Posterior vena cava (tissue), 2 donors: ENCODE measurements at regions not wholly inside any gene's neighbourhood (a gene's known extent, or its start where the extent isn't known, plus 50 kb on each side); places are given as distances from the start of the nearest gene placed in this dataset.
"Not testable (repeated sequence)": the region's sequence is repeated elsewhere in the genome, so short reads cannot be mapped to it uniquely, and the experiment has no call there.

Experiments used
- DNase-seq: peaks from one replicate; pipeline ENCODE4 v3.0.0-alpha.2; 2020; ENCODE audit warnings: low spot score
- intact Hi-C, 2 donors: fragments of 100-400 bp; cut with DNase I; formaldehyde crosslinking; loops; one replicate each; pipeline versions ENCODE4 v1.14.1 to v1.14.2; 2022 to 2023
- donor health status: DM: yes; HTN: yes; CAD: no.
- donor health status: DM: yes; HTN: yes; CAD: no.

DNA sequence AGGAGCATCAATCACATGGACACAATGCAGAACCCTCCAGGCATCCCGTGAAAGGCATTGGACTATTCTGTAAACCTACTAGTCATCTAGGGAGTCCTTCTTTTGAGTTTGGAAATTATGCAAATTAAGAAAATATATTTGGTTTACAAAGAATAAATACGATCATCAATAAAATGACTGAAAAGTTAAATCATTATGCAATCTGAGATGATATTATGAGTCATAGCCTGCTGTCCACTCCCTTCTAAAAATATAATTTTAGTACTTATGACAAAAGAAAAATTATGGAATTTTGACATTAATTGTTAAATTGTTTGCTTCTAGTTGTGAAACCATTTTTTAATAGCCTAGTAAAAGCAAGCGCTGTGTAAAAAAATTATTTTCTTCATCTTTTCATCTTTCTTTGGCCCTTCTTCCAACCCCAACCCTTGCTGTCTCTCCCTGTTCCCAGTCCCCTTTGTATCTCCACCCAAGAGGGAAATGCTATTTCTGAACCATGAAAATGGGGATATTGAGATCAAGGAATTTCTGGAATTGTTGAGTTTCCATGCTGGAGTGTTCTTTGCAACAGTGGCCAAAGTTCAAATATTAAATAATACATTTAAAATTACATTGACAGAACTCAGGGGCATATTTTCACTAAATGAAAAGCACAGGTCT is 599.8 kb downstream of the COL12A1 start:
- intact Hi-C loops, result no loop called here
- no peak for DNase-seq

DNA sequence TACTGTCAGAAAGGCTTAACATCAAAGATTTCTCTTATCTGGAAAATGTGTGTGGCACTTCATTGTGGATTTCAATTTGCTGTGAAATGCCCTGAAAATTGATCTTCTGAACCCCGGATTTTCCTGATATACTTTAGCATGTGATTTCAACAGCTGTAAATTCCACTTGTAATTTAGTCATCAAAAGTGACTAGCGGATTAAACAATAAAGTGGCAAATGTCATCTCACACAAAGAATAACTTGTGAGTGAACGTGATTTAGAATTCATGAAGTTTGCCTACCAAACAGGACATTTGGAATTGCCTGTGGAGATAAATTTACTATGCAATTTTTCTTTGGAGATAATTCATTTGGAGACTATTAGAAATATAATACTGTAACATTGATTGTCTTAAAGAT is 601.6 kb downstream of the COL12A1 start:
- no peak for DNase-seq
- intact Hi-C loops, result no loop called here

- intact Hi-C loops, result no loop called here
- no peak for DNase-seq
Observed at GRCh38 chr6:74603322-74604076, 602.4 kb downstream of the COL12A1 start.

- no peak for DNase-seq
- intact Hi-C loops, result no loop called here
Observed at GRCh38 chr6:74602206-74602605, 603.6 kb downstream of the COL12A1 start.

- intact Hi-C loops, result no loop called here
- no peak for DNase-seq
Observed at GRCh38 chr6:74598462-74599393, 607.1 kb downstream of the COL12A1 start.

DNA sequence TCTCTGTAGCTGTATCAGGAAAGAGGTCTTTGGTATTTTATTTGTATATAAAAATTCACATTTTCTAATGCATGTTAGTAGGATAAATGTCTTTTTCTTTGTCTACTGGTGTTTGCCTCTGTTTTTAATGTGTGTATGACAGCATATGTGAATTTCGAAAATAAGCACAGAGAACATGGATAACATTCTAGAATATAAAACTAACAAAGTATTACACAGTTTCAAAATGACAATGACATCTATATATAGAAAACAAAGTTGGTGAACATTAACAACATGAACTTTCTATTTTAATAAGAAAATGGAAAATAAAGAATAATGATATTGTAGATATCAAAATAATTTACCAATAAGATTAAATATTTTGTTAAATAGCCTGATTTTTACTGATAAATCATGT is 608.0 kb downstream of the COL12A1 start:
- intact Hi-C loops, result no loop called here
- no peak for DNase-seq

GRCh38 chr6:74597266-74597665 is 608.6 kb downstream of the COL12A1 start:
- intact Hi-C loops, result no loop called here
- no peak for DNase-seq

DNA sequence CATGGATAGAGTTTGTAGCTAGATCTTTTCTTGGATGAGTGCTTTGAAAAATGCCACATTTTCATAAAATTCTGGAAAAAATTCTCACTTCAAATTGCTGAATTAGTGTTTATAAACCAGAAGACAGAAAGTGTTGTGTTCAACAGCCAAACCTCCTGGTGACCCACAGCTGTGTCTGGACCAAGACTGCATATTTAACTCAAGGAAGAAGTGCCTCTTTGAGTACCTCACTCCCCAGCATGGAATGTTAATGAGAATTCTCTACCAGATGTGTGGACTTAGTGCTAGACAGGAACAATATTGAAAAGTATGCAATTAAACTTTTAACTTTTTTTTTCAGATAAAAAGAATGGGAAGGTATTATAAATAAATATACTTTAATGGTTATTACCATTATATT is 609.3 kb downstream of the COL12A1 start:
- DNase-seq, result no peak
- intact Hi-C loops, result no loop called here

DNA sequence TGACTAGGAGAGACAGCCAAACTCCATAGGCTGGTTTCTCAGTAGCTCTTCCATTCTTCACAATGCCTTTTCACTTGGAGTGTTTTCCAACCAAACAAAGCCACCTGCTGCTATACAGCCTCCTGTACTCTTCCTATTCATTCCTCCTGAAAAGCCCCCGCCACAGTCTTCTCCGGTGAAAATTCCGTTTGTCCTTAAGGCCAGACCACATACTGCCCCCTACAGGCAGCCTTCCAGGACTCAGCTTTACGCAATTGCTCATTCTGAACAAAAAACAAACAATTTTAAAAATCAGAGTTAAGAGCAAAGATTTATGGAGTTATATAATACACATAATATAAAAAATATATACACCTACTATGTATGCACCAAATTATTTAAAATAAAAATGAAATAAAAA is 611.5 kb downstream of the COL12A1 start:
- DNase-seq, intact Hi-C loops: not testable (repeated sequence)

- DNase-seq, result no peak
- intact Hi-C loops, result no loop called here
Observed at GRCh38 chr6:74588094-74588832, 617.6 kb downstream of the COL12A1 start.

DNA sequence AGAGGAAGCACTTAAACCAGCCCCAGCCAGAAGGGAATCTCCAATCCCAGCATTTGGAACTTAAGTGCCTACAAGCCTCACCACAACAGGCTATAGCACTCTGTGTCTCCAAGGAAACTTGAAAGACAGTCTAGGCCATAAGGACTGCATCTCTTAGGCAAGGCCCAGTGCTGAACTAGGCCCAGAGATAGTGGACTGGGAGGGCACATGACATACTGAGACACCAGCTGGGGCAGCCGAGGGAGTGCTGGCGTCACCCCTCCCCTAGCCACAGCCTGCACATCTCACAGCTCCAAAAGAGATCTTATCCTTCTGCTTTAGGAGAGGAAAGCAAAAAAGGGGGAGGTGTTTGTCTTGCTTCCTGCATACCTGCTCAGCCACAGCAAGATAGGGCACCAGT is 618.5 kb downstream of the COL12A1 start:
- no peak for DNase-seq
- intact Hi-C loops, result no loop called here

DNA sequence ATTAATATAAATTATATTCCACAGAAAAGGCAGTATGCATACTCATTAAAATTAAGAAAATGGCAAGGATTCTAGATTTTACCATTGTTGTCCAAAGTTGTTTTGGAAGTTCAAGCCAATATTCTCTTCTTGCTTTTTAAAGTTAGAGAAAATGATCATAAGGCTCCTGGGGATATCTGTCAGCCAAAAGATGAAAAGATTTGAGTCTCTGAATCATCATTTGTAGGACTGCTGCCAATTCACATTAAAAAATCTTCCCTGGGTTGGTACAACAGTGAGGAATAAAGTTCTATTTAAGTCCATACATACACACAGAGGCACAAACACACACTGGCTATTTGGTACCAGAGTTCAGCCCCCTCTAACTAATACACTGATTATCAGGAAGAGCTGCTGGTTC is 620.1 kb downstream of the COL12A1 start:
- intact Hi-C loops, result no loop called here
- DNase-seq, result no peak

DNA sequence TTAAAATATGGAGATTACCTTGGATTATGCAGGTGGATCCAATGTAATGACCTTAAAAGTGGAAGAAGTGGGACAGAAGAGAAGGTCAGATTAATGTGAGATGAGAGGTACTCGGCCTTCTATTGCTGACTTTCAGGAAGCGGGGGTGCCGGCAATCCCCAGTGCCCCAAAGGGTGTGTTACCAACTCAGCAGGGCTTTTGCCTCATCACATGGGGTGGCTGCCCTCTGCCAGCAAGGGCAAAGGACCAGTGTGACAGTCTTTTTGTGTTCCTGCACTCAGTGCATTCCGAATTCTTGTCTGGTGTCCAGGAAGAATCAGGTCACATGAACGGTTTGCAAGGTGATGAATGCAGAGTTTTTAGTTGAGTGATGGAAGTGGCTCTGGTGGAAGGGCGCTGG is 624.2 kb downstream of the COL12A1 start:
- intact Hi-C loops, result no loop called here
- no peak for DNase-seq

DNA sequence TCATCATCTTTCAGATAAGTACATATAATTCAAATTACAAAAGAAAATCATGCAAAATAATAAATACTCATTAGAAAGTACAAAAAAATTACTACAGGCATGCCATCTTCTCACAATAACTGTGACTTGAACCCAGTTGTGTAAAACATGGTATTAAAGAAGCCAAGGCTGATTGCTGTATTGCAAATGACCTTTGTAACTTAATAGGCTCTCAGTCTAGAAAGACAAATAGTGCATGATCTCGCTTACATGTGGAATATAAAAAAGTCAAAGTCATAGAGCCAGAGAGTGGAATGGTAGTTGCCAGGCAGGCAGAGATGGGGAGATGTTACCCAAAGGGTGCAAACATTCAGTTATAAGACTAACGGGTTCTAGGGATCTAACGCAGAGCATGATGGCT is 626.1 kb downstream of the COL12A1 start:
- DNase-seq, result no peak
- intact Hi-C loops, result no loop called here

- intact Hi-C loops, result no loop called here
- no peak for DNase-seq
Observed at GRCh38 chr6:74579047-74579446, 626.8 kb downstream of the COL12A1 start.

DNA sequence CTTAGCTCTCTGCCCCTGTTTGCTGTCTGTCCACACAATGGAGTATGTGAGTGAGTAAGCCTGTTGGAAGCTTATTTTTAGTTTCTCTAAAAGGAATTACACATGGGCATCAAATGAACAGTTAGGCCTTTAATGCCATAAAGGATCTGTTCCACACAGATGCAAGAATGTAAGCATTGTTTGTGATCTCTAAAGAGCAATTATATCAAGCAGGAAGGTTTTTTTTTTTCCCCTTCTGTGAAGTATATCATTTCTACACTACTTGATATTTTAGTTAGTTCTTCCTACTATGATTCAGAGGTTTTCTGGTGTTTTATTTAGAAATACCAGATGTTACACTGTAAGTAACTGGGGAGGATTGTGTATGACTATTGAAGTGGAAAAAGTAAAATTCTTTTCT is 627.5 kb downstream of the COL12A1 start:
- intact Hi-C loops, result no loop called here
- DNase-seq, result no peak

DNA sequence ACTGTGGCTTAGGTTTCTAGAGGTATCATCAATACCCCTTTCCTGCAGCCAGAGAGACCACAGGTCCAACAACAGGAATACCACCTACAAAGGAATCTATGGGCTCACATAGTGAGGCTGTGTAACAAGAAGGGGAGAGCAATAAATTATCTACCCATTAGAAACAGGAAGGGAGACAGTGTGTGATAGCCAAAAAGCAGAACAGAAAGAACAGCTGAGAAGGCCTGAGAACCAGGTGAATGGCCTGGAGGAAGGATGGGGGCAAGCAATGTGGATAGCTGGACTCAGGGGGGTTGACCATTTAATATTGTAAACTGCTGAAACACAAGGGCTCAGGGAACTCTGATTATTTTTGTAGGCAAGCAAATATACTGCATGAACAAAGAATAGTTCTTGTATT is 628.2 kb downstream of the COL12A1 start:
- no peak for DNase-seq
- intact Hi-C loops, result no loop called here

DNA sequence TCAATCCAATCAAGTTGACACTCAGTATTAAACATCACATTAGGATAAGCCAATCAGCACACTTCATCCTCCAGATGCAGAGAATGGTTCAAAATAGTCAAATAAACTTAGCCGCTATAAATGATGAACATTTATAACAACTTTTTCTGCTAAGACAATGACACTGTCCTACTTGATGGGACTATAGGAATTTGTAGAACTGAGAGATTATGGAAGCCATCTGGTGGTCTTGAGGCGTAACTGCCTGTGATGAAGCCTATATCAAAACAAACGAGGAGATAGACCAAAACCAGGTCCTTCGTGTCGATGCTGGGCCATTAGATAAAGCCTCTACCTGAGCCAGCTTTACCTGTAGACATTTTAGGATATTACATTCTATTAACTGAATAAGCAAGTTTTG is 631.1 kb downstream of the COL12A1 start:
- intact Hi-C loops, result no loop called here
- DNase-seq, result no peak

- no peak for DNase-seq
- intact Hi-C loops, result no loop called here
Observed at GRCh38 chr6:74573613-74574012, 632.2 kb downstream of the COL12A1 start.

DNA sequence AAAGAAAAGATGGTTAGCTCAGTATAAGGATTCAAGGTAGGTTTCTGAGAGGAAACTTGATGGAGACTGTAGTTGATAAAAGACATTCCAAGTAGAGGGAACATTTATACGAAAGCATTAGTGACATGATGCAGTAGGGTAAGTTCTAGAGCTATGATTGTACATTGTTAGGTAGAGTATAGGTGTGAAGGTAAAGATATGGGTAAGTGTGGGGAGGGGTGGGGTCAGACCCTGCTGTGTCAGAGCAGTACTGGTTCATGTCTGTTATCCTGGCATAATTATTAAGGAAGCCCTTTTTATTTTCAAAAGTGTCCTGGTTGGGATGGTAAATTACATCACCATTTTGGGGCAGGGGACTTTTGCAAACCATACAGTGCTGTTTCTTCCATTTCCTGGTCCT is 635.8 kb downstream of the COL12A1 start:
- intact Hi-C loops, result no loop called here
- DNase-seq, result no peak
